Muscle layer of colon (tissue), 2 donors: ENCODE measurements at regions not wholly inside any gene's neighbourhood (a gene's known extent, or its start where the extent isn't known, plus 50 kb on each side); places are given as distances from the start of the nearest gene placed in this dataset.
"Not testable (repeated sequence)": the region's sequence is repeated elsewhere in the genome, so short reads cannot be mapped to it uniquely, and the experiment has no call there.

ENCODE experiments used
- H3K27ac ChIP-seq: one replicate; pipeline ENCODE4 v1.7.0; 2013; ENCODE audit warnings: low read depth, mild to moderate bottlenecking, low read length, moderate library complexity
- H3K27me3 ChIP-seq, 2 donors: one replicate each; pipeline ENCODE4 v1.7.0; 2013; ENCODE audit warnings: low read length in 2 of 2, mild to moderate bottlenecking in 2 of 2; ENCODE audit not compliant: insufficient read depth in 2 of 2, control insufficient read depth in 1 of 2
- H3K36me3 ChIP-seq: one replicate; pipeline ENCODE4 v1.7.0; 2013; ENCODE audit warnings: mild to moderate bottlenecking, low read length; ENCODE audit not compliant: insufficient read depth
- H3K4me1 ChIP-seq: one replicate; pipeline ENCODE4 v1.7.0; 2013; ENCODE audit warnings: mild to moderate bottlenecking, low read length; ENCODE audit not compliant: insufficient read depth
- H3K4me3 ChIP-seq, 2 donors: one replicate each; pipeline ENCODE4 v1.7.0; 2013; ENCODE audit warnings: low read length in 2 of 2, low read depth in 1 of 2, mild to moderate bottlenecking in 1 of 2, moderate library complexity in 1 of 2
- H3K9ac ChIP-seq: one replicate; pipeline ENCODE4 v1.7.0; 2013; ENCODE audit warnings: low read length
- H3K9me3 ChIP-seq: one replicate; pipeline ENCODE4 v1.7.0; 2013; ENCODE audit warnings: mild to moderate bottlenecking, low read length
- donor health status: abdominal sarcoma.
- donor health status: Adenocarcinoma of cecum.

GRCh38 chr14:106642090-106642489 lies 1115.7 kb downstream of the TMEM121 start:
- no peak overlapping the region for H3K27ac ChIP-seq
- no peaks in the 10 kb centered on the region for H3K4me1 ChIP-seq
- H3K36me3 ChIP-seq: no peaks in the 10 kb centered on the region
- H3K9ac ChIP-seq: no peak overlapping the region
- no peak overlapping the region for H3K4me3 ChIP-seq
- no peaks in the 10 kb centered on the region for H3K9me3 ChIP-seq
- no peaks in the 10 kb centered on the region for H3K27me3 ChIP-seq

GRCh38 chr14:106642971-106643370 lies 1116.6 kb downstream of the TMEM121 start:
- H3K27ac ChIP-seq, H3K9ac ChIP-seq, H3K27me3 ChIP-seq, H3K36me3 ChIP-seq, H3K9me3 ChIP-seq, H3K4me1 ChIP-seq, H3K4me3 ChIP-seq: not testable (repeated sequence)

GRCh38 chr14:106648874-106649273 lies 1122.5 kb downstream of the TMEM121 start:
- not testable (repeated sequence) for H3K4me1 ChIP-seq, H3K9me3 ChIP-seq, H3K27ac ChIP-seq, H3K36me3 ChIP-seq, H3K4me3 ChIP-seq, H3K9ac ChIP-seq, H3K27me3 ChIP-seq

- Histone ChIP-seq H3K9ac (no peak overlapping the region), H3K9me3 (no peaks in the 10 kb centered on the region), H3K4me1 (no peaks in the 10 kb centered on the region), H3K27me3 (no peaks in the 10 kb centered on the region), H3K27ac (no peak overlapping the region), H3K36me3 (no peaks in the 10 kb centered on the region), H3K4me3 (no peak overlapping the region)
These were observed 1124.6 kb downstream of the TMEM121 start for GRCh38 chr14:106651016-106651415.

GRCh38 chr14:106652494-106652893 lies 1126.1 kb downstream of the TMEM121 start:
- H3K9me3 ChIP-seq: no peaks in the 10 kb centered on the region
- H3K27ac ChIP-seq: no peak overlapping the region
- H3K4me1 ChIP-seq: no peaks in the 10 kb centered on the region
- no peak overlapping the region for H3K4me3 ChIP-seq
- no peaks in the 10 kb centered on the region for H3K27me3 ChIP-seq
- H3K9ac ChIP-seq: no peak overlapping the region
- no peaks in the 10 kb centered on the region for H3K36me3 ChIP-seq

GRCh38 chr14:106657460-106657859 lies 1131.1 kb downstream of the TMEM121 start:
- Histone ChIP-seq H3K4me1 (no peaks in the 10 kb centered on the region), H3K27ac (no peak overlapping the region), H3K4me3 (no peak overlapping the region), H3K9me3 (no peaks in the 10 kb centered on the region), H3K36me3 (no peaks in the 10 kb centered on the region), H3K27me3 (no peaks in the 10 kb centered on the region), H3K9ac (no peak overlapping the region)

GRCh38 chr14:106658066-106658860 lies 1131.9 kb downstream of the TMEM121 start:
- not testable (repeated sequence) for H3K9me3 ChIP-seq, H3K36me3 ChIP-seq, H3K27me3 ChIP-seq, H3K27ac ChIP-seq, H3K4me3 ChIP-seq, H3K9ac ChIP-seq, H3K4me1 ChIP-seq

- H3K27me3 ChIP-seq, H3K9me3 ChIP-seq, H3K9ac ChIP-seq, H3K4me1 ChIP-seq, H3K36me3 ChIP-seq, H3K4me3 ChIP-seq, H3K27ac ChIP-seq: not testable (repeated sequence)
These were observed 1135.2 kb downstream of the TMEM121 start for GRCh38 chr14:106661561-106661960.

- no peak overlapping the region for H3K4me3 ChIP-seq
- no peaks in the 10 kb centered on the region for H3K4me1 ChIP-seq
- no peaks in the 10 kb centered on the region for H3K27me3 ChIP-seq
- H3K27ac ChIP-seq: no peak overlapping the region
- no peaks in the 10 kb centered on the region for H3K36me3 ChIP-seq
- H3K9ac ChIP-seq: no peak overlapping the region
- no peaks in the 10 kb centered on the region for H3K9me3 ChIP-seq
These were observed 1136.7 kb downstream of the TMEM121 start for GRCh38 chr14:106662936-106663550.

- H3K27me3 ChIP-seq, H3K4me3 ChIP-seq, H3K27ac ChIP-seq, H3K36me3 ChIP-seq, H3K9ac ChIP-seq, H3K4me1 ChIP-seq, H3K9me3 ChIP-seq: not testable (repeated sequence)
These were observed 1137.5 kb downstream of the TMEM121 start for GRCh38 chr14:106663805-106664410.

- H3K27ac ChIP-seq: no peak overlapping the region
- no peaks in the 10 kb centered on the region for H3K4me1 ChIP-seq
- no peaks in the 10 kb centered on the region for H3K27me3 ChIP-seq
- no peak overlapping the region for H3K9ac ChIP-seq
- no peaks in the 10 kb centered on the region for H3K36me3 ChIP-seq
- H3K4me3 ChIP-seq: no peak overlapping the region
- H3K9me3 ChIP-seq: no peaks in the 10 kb centered on the region
These were observed 1139.4 kb downstream of the TMEM121 start for GRCh38 chr14:106665814-106666213.

- Histone ChIP-seq H3K4me3 (no peak overlapping the region), H3K4me1 (no peaks in the 10 kb centered on the region), H3K9me3 (no peaks in the 10 kb centered on the region), H3K36me3 (no peaks in the 10 kb centered on the region), H3K9ac (no peak overlapping the region), H3K27me3 (no peaks in the 10 kb centered on the region), H3K27ac (no peak overlapping the region)
These were observed 1140.0 kb downstream of the TMEM121 start for GRCh38 chr14:106666341-106666740.
